ES-I3 (cell line): ENCODE measurements at regions not wholly inside any gene's neighbourhood (a gene's known extent, or its start where the extent isn't known, plus 50 kb on each side); places are given as distances from the start of the nearest gene placed in this dataset.

Experiments used
- H3K36me3 ChIP-seq: 2 replicates; pipeline ENCODE4 v1.6.1; 2013; ENCODE audit warnings: mild to moderate bottlenecking, low read length, control low read depth, moderate library complexity; ENCODE audit not compliant: insufficient read depth
- H3K4me1 ChIP-seq: 2 replicates; pipeline ENCODE4 v1.6.1; 2013; ENCODE audit warnings: mild to moderate bottlenecking, control low read depth, low read length; ENCODE audit not compliant: insufficient read depth
- H3K9ac ChIP-seq: 2 replicates; pipeline ENCODE4 v1.6.1; 2013; ENCODE audit warnings: low read depth, mild to moderate bottlenecking, low read length, moderate library complexity
- H3K9me3 ChIP-seq: 2 replicates; pipeline ENCODE4 v1.6.1; 2013; ENCODE audit warnings: mild to moderate bottlenecking, low read length, moderate library complexity; ENCODE audit not compliant: control insufficient read depth, insufficient read depth

GRCh38 chr13:44112700-44113329 lies 233.1 kb downstream of the LACC1 start:
- H3K36me3 ChIP-seq, result no peaks in the 10 kb centered on the region
- H3K9ac ChIP-seq, result no peak overlapping the region
- no peaks in the 10 kb centered on the region for H3K9me3 ChIP-seq
- peaks cover 12% of the 10 kb centered on the region; the same call in 1 of the 2 replicates for H3K4me1 ChIP-seq

DNA sequence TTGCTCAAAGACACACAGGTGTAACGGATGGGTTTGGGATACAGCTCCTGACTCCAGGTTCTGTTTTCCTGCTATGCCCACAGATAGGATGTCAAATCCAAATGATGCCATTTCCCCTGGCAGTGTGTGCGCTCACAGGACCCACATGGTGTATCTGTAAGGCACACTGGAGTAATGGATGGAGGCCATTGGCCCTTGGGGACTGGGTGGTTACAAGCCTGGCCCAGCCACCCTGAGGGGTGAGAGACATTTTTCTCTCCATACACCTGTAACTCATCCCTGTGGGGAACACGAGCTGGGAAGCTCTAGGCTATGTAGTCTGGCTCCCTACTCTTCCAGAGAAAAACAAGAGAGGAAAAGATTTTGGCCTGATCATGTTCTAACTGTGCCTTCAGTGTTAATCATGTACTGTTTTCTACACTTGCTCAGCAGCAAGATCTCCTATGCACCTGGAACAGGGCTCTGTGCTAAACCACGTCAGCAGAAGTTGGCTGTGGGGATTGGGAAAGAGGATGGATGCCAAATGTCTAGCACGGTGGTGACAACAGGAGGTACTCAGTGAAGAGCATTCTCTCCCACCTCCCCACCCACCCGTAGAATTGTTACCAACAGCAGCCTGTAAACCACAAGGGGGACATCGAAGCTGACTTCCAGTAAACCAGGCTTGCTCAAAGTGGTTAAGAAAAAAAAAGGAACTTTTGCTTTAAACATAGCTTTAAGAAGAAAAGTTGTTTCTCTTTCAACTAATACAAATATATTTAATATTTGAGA lies 237.0 kb downstream of the LACC1 start:
- Histone ChIP-seq H3K9ac (no peak overlapping the region), H3K4me1 (peaks cover 14% of the 10 kb centered on the region; the same call in 1 of the 2 replicates), H3K36me3 (no peaks in the 10 kb centered on the region), H3K9me3 (no peaks in the 10 kb centered on the region)

DNA sequence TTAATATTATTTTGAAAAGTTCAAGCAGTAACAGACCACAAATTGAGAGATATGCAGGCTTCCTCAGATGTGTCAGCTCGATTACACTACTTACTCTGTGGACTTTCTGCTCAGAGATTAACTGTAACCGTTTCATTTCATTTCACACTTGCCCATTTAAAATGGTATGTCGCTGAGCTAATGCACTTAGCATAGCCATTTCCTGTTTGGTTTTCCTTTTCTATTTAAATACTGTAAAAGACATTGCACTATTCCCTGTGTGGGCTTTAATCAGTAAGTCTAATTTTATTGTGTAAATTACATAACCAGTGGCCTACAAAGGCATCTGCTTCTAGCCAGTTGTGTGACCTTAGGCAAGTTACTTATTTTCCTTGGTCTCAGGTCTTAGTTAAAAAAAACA lies 237.6 kb downstream of the LACC1 start:
- Histone ChIP-seq H3K9me3 (no peaks in the 10 kb centered on the region), H3K4me1 (peaks cover 14% of the 10 kb centered on the region; the same call in 1 of the 2 replicates), H3K36me3 (no peaks in the 10 kb centered on the region), H3K9ac (no peak overlapping the region)

DNA sequence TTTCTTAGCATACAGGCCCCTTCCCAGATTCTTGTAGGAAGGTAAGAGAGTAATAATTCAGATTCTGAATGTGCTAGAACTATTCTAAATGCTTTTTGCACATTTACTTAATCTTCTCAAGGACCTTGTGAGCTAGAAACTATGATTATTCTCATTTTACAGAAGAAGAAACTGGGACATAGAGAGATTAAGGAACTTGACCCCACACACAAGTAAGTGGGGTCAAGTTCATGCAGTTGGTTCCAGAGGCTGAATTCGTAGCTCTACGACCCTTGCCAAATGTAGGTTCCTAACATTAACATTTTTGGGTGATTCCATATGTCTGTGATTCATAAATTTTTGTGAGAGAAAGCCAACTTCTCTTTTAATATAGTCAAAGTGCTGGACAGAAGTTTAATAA lies 238.1 kb downstream of the LACC1 start:
- peaks cover 14% of the 10 kb centered on the region; the same call in 1 of the 2 replicates for H3K4me1 ChIP-seq
- H3K36me3 ChIP-seq, result no peaks in the 10 kb centered on the region
- no peaks in the 10 kb centered on the region for H3K9me3 ChIP-seq
- H3K9ac ChIP-seq, result no peak overlapping the region

DNA sequence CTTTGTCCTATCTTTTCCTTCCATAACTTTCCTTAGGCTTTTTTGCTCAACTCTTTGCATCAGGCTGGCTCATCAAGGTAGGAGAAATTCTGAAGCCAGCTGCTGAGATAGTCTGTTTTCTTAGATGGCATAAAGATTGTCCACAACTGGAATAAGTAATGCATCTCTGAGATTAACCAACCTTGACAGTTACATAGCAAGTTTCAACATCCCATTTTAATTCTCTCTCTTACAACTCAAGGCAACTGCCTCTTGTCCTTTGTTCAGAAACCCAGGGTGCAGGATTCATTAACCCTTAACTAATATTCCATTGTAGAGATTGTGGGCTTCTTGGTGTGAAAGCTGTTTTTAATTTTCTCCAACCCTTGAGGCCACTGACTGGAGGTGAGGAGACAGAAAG lies 239.2 kb downstream of the LACC1 start:
- Histone ChIP-seq H3K9ac (no peak overlapping the region), H3K4me1 (peaks cover 14% of the 10 kb centered on the region; the same call in 1 of the 2 replicates), H3K9me3 (no peaks in the 10 kb centered on the region), H3K36me3 (no peaks in the 10 kb centered on the region)

GRCh38 chr13:44120043-44120442 lies 240.3 kb downstream of the LACC1 start:
- Histone ChIP-seq H3K4me1 (peaks cover 14% of the 10 kb centered on the region; the same call in 1 of the 2 replicates), H3K9ac (no peak overlapping the region), H3K36me3 (no peaks in the 10 kb centered on the region), H3K9me3 (no peaks in the 10 kb centered on the region)

DNA sequence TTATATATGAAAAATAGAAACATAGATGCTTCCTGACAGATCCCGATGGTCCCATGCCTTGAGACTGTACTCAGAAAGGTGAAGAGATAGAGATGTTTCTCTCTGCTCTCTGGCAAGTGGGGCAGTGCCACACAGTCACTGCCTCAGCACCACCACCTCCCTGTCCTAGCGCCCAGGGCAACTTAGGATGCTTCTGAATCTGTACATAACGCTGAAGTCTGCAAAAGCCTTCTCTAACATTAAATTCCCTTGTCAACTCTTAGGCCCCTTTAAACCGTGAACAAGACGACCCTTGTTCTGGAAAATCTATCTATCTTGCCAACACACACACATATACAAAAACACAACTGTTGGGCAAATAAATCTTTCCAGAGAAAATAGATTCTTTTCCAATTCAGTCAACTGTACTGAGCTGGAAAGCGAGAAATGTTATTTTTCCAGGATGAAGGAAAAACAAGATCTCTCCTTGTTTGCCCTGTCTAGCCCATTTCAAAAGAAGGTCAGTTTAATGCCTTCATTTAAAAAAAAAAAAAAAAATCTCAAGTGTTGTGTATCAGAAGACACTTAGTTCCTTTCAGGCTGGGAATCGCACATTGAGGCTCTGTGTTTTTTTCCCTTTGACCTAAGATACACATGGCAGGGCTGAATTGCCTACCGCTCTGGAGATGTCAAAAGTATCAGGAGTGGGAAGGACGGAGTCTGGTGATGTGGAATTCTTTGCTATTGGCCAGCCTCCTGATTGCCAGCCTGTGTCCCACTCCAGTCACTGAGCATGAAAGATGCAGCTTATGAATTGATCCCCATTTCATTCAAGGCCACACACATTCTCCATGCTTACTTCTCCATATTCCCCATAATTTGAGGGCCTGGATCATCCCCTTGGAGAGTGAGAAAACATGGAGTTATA lies 241.4 kb downstream of the LACC1 start:
- Histone ChIP-seq H3K9ac (no peak overlapping the region), H3K9me3 (no peaks in the 10 kb centered on the region), H3K4me1 (peaks cover 8% of the 10 kb centered on the region; the same call in 1 of the 2 replicates), H3K36me3 (no peaks in the 10 kb centered on the region)

- Histone ChIP-seq H3K9ac (no peak overlapping the region), H3K9me3 (no peaks in the 10 kb centered on the region), H3K36me3 (no peaks in the 10 kb centered on the region), H3K4me1 (no peaks in the 10 kb centered on the region)
Observed at GRCh38 chr13:44124352-44124751, 244.6 kb downstream of the LACC1 start.

DNA sequence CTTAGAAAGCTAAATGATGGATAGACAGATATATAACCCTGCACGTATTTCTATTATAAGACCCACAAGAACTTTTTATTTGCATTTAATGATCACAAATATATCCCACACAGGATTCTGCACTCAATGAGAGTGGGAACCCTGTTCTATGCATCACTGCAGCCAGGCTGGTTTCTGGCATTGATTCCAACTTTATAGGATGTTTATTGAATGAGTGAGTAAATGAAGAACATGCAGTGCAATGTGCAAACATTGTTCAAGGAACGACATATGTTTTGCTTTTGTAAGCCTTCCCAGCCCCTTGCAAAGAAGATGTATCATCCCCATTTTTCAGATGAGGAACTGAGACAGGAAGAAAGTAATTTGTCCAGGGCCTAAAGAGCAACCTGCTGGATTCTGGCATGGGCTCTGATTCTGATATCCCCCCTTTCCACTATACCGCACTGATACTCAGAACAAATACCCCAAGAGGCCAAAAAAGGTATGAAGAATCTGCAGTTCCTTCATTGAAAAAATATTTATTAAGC lies 246.3 kb downstream of the LACC1 start:
- Histone ChIP-seq H3K9ac (no peak overlapping the region), H3K36me3 (no peaks in the 10 kb centered on the region), H3K4me1 (no peaks in the 10 kb centered on the region), H3K9me3 (no peaks in the 10 kb centered on the region)

- no peaks in the 10 kb centered on the region for H3K9me3 ChIP-seq
- H3K36me3 ChIP-seq, result no peaks in the 10 kb centered on the region
- no peak overlapping the region for H3K9ac ChIP-seq
- no peaks in the 10 kb centered on the region for H3K4me1 ChIP-seq
Observed at GRCh38 chr13:44128552-44129001, 245.0 kb upstream of the SERP2 start.

- no peaks in the 10 kb centered on the region for H3K36me3 ChIP-seq
- H3K9ac ChIP-seq, result no peak overlapping the region
- H3K9me3 ChIP-seq, result no peaks in the 10 kb centered on the region
- H3K4me1 ChIP-seq, result no peaks in the 10 kb centered on the region
Observed at GRCh38 chr13:44129418-44129817, 244.2 kb upstream of the SERP2 start.

- Histone ChIP-seq H3K9ac (no peak overlapping the region), H3K9me3 (no peaks in the 10 kb centered on the region), H3K36me3 (no peaks in the 10 kb centered on the region), H3K4me1 (no peaks in the 10 kb centered on the region)
Observed at GRCh38 chr13:44131069-44131614, 242.5 kb upstream of the SERP2 start.

- Histone ChIP-seq H3K9me3 (no peaks in the 10 kb centered on the region), H3K4me1 (no peaks in the 10 kb centered on the region), H3K9ac (no peak overlapping the region), H3K36me3 (no peaks in the 10 kb centered on the region)
Observed at GRCh38 chr13:44132710-44133109, 240.9 kb upstream of the SERP2 start.

DNA sequence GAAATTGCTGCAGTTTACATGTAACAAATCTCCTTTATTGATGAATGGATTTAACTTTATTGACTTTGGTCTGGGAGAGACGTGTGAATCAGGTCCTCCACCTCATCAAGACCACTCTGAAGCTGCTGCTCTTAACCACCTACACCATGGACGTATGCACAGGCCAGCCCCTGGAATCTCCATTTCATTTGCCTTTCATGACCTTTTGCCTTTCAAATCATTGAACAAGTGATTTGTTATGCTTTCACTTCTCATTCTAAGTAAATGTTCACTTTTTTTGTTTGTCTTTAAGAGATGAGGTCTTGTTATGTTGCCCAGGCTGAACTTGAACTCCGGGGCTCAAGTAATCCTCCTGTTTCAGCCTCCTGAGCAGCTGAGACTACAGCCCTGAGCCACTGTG lies 240.0 kb upstream of the SERP2 start:
- H3K9me3 ChIP-seq, result no peaks in the 10 kb centered on the region
- no peaks in the 10 kb centered on the region for H3K4me1 ChIP-seq
- no peak overlapping the region for H3K9ac ChIP-seq
- no peaks in the 10 kb centered on the region for H3K36me3 ChIP-seq
